ENCODE measurements at regions not wholly inside any gene's neighbourhood (a gene's known extent, or its start where the extent isn't known, plus 50 kb on each side); places are given as distances from the start of the nearest gene placed in this dataset.

DNA sequence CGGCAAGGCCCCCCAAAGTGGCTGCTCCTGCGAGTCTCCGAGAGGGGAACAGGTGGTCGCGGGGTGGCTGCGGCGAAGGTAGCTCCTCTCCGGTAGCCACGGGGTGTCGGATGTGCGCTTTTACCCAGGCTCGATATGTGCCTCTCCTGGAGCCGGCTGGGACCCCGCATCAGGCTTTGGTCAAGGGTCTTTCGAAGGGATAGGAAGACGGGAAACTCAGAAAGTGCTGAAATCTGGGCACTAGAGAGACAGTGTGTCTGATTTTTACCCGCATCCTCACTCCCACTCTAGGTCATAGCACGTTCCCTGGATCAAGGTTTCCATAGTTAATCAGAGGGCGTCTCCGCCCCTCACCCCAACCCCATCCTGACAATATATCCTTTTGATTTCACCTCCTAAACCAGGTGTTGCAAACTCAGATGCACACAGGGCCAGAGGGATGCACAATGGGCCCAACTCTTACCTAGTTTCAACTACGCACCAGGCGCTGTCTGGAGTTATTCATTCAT, 156.9 kb downstream of the PTPN11 start:
- no peak overlapping the region for H3K4me2 ChIP-seq (ENCODE audit: low read length)
- no peak overlapping the region for H3K27ac ChIP-seq (ENCODE audit: low read depth, low read length)
- TF ChIP-seq, protein P1, sequence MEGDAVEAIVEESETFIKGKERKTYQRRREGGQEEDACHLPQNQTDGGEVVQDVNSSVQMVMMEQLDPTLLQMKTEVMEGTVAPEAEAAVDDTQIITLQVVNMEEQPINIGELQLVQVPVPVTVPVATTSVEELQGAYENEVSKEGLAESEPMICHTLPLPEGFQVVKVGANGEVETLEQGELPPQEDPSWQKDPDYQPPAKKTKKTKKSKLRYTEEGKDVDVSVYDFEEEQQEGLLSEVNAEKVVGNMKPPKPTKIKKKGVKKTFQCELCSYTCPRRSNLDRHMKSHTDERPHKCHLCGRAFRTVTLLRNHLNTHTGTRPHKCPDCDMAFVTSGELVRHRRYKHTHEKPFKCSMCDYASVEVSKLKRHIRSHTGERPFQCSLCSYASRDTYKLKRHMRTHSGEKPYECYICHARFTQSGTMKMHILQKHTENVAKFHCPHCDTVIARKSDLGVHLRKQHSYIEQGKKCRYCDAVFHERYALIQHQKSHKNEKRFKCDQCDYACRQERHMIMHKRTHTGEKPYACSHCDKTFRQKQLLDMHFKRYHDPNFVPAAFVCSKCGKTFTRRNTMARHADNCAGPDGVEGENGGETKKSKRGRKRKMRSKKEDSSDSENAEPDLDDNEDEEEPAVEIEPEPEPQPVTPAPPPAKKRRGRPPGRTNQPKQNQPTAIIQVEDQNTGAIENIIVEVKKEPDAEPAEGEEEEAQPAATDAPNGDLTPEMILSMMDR (IDR thresholded peaks at IDR 0.05; ENCODE audit: low read depth, low read length, poor library complexity, severe bottlenecking), result no peak
- no peak for TF ChIP-seq EZH2phosphoT487 (IDR thresholded peaks at IDR 0.05; ENCODE audit: borderline replicate concordance, low read length)
- H3K9me2 ChIP-seq (replicated peaks; ENCODE audit: control insufficient read depth, low read length), result no peaks in the 10 kb centered on the region
- H3K79me2 ChIP-seq (ENCODE audit: control insufficient read depth, low read length), result no peaks in the 10 kb centered on the region
- no peaks in the 10 kb centered on the region for H3F3A ChIP-seq (ENCODE audit: control insufficient read depth, insufficient read depth)
- no peaks in the 10 kb centered on the region for H3K4me1 ChIP-seq (ENCODE audit: control insufficient read depth, low read length)
- H3K27me3 ChIP-seq (ENCODE audit: control insufficient read depth, low read length), result peaks cover 9% of the 10 kb centered on the region
- H3K36me3 ChIP-seq (ENCODE audit: control insufficient read depth, low read length), result no peaks in the 10 kb centered on the region
- H3K9me3 ChIP-seq (ENCODE audit: control insufficient read depth, insufficient read depth, low read length), result no peaks in the 10 kb centered on the region
- no peak overlapping the region for H3K4me3 ChIP-seq (ENCODE audit: low read length)
- no peaks in the 10 kb centered on the region for H4K20me1 ChIP-seq (ENCODE audit: control insufficient read depth, insufficient read depth, low read depth, low read length)

DNA sequence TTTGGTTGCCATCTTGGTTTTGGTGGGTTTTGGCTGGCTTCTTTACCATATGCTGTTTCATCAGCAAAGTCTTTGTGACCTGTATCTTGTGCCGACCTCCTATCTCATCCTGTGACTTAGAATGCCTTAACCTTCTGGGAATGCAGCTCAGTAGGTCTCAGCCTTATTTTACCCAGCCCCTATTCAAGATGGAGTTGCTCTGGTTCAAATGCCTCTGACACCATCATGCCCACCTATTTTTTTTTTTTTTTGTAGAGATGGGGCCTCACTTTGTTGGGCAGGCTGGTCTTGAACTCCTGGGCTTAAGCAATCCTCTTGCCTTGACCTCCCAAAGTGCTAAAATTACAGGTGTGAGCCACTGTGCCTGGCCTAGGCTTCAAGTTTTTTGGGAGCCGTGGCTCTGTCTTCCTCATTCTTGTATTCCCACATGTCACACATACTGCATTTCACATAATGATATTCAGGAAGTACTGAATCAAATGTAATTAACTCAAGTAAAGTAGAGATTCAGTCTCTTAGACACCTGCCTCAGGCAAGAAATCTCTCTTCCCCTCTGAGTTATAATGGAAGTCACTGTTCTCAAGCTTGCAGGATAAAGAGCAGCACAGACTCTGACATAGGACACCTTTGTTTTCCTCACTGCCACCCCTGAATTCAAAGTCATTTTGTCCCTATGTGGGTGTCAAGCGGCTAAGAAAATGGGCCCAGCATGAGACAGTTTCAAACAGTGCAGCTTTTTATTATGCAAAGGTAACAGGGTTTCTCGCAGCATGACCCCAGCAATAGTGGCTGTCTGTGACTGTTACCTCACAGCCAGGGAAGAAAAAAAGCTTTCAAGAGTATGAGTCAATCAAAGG, 159.0 kb downstream of the PTPN11 start:
- no peak overlapping the region for H3K4me2 ChIP-seq (ENCODE audit: low read length)
- H3K79me2 ChIP-seq (ENCODE audit: control insufficient read depth, low read length), result no peaks in the 10 kb centered on the region
- H3K27ac ChIP-seq (ENCODE audit: low read depth, low read length), result no peak overlapping the region
- H3K4me3 ChIP-seq (ENCODE audit: low read length), result no peak overlapping the region
- no peaks in the 10 kb centered on the region for H3K9me3 ChIP-seq (ENCODE audit: control insufficient read depth, insufficient read depth, low read length)
- H3K27me3 ChIP-seq (ENCODE audit: control insufficient read depth, low read length), result peaks cover 7% of the 10 kb centered on the region
- no peaks in the 10 kb centered on the region for H3F3A ChIP-seq (ENCODE audit: control insufficient read depth, insufficient read depth)
- TF ChIP-seq EZH2phosphoT487 (IDR thresholded peaks at IDR 0.05; ENCODE audit: borderline replicate concordance, low read length), result no peak
- TF ChIP-seq, protein P1 (IDR thresholded peaks at IDR 0.05; ENCODE audit: low read depth, low read length, poor library complexity, severe bottlenecking), result no peak
- no peaks in the 10 kb centered on the region for H4K20me1 ChIP-seq (ENCODE audit: control insufficient read depth, insufficient read depth, low read depth, low read length)
- H3K36me3 ChIP-seq (ENCODE audit: control insufficient read depth, low read length), result no peaks in the 10 kb centered on the region
- no peaks in the 10 kb centered on the region for H3K9me2 ChIP-seq (replicated peaks; ENCODE audit: control insufficient read depth, low read length)
- H3K4me1 ChIP-seq (ENCODE audit: control insufficient read depth, low read length), result no peaks in the 10 kb centered on the region

DNA sequence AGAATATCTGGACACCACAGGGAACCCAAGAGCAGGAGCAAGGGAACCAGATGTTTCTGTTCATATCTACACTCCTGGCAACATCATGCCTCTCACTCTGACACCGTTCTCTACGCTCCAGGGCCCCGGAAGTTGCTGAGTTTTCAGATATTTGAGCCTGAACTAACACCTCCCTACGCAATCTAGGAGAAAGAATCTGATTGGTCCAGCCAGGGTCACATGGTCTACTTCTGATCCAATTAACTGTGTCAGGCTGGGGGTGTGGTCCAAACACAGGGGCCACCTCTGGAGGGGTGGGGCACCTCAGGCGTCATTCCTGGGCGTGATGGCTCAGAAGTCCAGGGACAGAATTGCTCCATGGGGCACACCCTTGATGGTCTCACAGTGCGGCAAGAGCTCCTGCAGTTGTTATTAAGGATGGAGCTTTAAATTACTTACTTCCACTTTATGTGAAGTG, 165.5 kb downstream of the PTPN11 start:
- Histone ChIP-seq H3K4me2 (ENCODE audit: low read length) (no peak overlapping the region), H3K36me3 (ENCODE audit: control insufficient read depth, low read length) (no peaks in the 10 kb centered on the region), H3K9me2 (replicated peaks; ENCODE audit: control insufficient read depth, low read length) (no peaks in the 10 kb centered on the region), H3K4me3 (ENCODE audit: low read length) (no peak overlapping the region), H3K27ac (ENCODE audit: low read depth, low read length) (no peak overlapping the region), H3F3A (ENCODE audit: control insufficient read depth, insufficient read depth) (no peaks in the 10 kb centered on the region), H3K27me3 (ENCODE audit: control insufficient read depth, low read length) (no peaks in the 10 kb centered on the region), H3K4me1 (ENCODE audit: control insufficient read depth, low read length) (no peaks in the 10 kb centered on the region), H4K20me1 (ENCODE audit: control insufficient read depth, insufficient read depth, low read depth, low read length) (no peaks in the 10 kb centered on the region), H3K79me2 (ENCODE audit: control insufficient read depth, low read length) (no peaks in the 10 kb centered on the region), H3K9me3 (ENCODE audit: control insufficient read depth, insufficient read depth, low read length) (no peaks in the 10 kb centered on the region)
- TF ChIP-seq, protein P1 (IDR thresholded peaks at IDR 0.05; ENCODE audit: low read depth, low read length, poor library complexity, severe bottlenecking), result no peak
- TF ChIP-seq EZH2phosphoT487 (IDR thresholded peaks at IDR 0.05; ENCODE audit: borderline replicate concordance, low read length), result no peak

Data from DOHH2 (cell line).